ENCODE measurements at regions not wholly inside any gene's neighbourhood (a gene's known extent, or its start where the extent isn't known, plus 50 kb on each side); places are given as distances from the start of the nearest gene placed in this dataset.

DNA sequence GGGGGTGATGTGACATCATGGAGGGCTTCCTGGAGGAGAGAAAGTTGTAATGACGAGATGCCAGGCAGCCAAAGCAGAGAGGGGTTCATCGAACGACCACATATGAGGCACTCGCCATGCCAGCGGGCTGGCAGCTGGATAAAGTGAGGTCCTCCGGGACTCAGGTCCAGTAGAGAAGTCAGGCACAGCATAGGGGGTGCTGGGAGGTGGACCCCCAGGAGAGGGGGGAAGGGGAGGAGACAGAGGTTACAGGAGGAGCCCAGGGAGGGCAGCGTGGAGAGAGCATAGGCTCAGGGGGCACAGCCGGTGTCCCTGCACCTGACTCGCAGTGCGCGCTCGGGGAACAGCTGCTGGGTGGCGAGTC is 174.7 kb downstream of the BMP7 start:
- no peak for TF ChIP-seq CTBP1 (IDR thresholded peaks at IDR 0.05; ENCODE audit: borderline replicate concordance)
- TF ChIP-seq HDGF (IDR thresholded peaks at IDR 0.05; ENCODE audit: borderline replicate concordance), result no peak

Data from HEK293T (cell line).